A673 (cell line): ENCODE measurements at regions not wholly inside any gene's neighbourhood (a gene's known extent, or its start where the extent isn't known, plus 50 kb on each side); places are given as distances from the start of the nearest gene placed in this dataset.

Source experiments
- BruUV-seq: library from RNA; stranded (reverse); fragments of 400-500 nt; replicated peaks from 2 replicates; lab custom pipeline; 2021; lab: Mats Ljungman, UMichigan
- CTCF ChIA-PET: fragments of 300-600 bp; sonication (Branson Sonifier 250); formaldehyde crosslinking; loops from one replicate; lab custom pipeline; 2022; ENCODE audit warnings: antibody characterized with exemption; lab: Charles Lee
- POLR2A ChIA-PET: fragments of 300-600 bp; sonication (Branson Sonifier 250); formaldehyde crosslinking; loops from one replicate; lab custom pipeline; 2022; ENCODE audit warnings: antibody characterized with exemption; ENCODE audit not compliant: low non-redundant PET; lab: Charles Lee
- DNase-seq: peaks from one replicate; pipeline ENCODE4 v3.0.0-alpha.2; 2015; ENCODE audit warnings: low spot score
- H3K27ac ChIP-seq: fragments of 200-600 bp; sonication (generic); 2 replicates; pipeline ENCODE4 v1.5.1; 2016; ENCODE audit warnings: mixed run types, low read depth, mild to moderate bottlenecking, mixed read lengths, antibody characterized with exemption, low read length; ENCODE audit not compliant: poor library complexity, severe bottlenecking
- H3K27me3 ChIP-seq: fragments of 200-600 bp; sonication (generic); replicated peaks from 2 replicates; pipeline ENCODE4 v1.6.1; 2017; ENCODE audit warnings: mixed run types, low read depth, mild to moderate bottlenecking, mixed read lengths, antibody characterized with exemption, low read length; ENCODE audit not compliant: insufficient read depth, poor library complexity
- H3K36me3 ChIP-seq: fragments of 200-600 bp; sonication (generic); 2 replicates; pipeline ENCODE4 v1.6.1; 2016; ENCODE audit warnings: mixed run types, mild to moderate bottlenecking, mixed read lengths, antibody characterized with exemption, low read length; ENCODE audit not compliant: insufficient read depth, poor library complexity, severe bottlenecking
- H3K4me1 ChIP-seq: fragments of 200-600 bp; sonication (generic); 2 replicates; pipeline ENCODE4 v1.6.1; 2017; ENCODE audit warnings: mixed run types, mild to moderate bottlenecking, mixed read lengths, antibody characterized with exemption, low read length; ENCODE audit not compliant: insufficient read depth, poor library complexity, severe bottlenecking
- H3K4me3 ChIP-seq: fragments of 200-600 bp; sonication (generic); 2 replicates; pipeline ENCODE4 v1.5.1; 2016; ENCODE audit warnings: low read depth, mixed run types, mild to moderate bottlenecking, mixed read lengths, low read length; ENCODE audit not compliant: poor library complexity, severe bottlenecking
- H3K9me3 ChIP-seq: fragments of 200-600 bp; sonication (generic); 2 replicates; pipeline ENCODE4 v1.6.1; 2016; ENCODE audit warnings: mixed run types, low read depth, mild to moderate bottlenecking, mixed read lengths, antibody characterized with exemption, low read length; ENCODE audit not compliant: poor library complexity, severe bottlenecking
- EZH2 ChIP-seq: fragments of 200-600 bp; sonication (generic); IDR thresholded peaks from 2 replicates; pipeline ENCODE4 v1.6.1; 2017; ENCODE audit warnings: borderline replicate concordance, low read depth, mild to moderate bottlenecking, mixed read lengths, antibody characterized with exemption, low read length; ENCODE audit not compliant: poor library complexity, severe bottlenecking
- intact Hi-C: fragments of 100-400 bp; cut with micrococcal nuclease; formaldehyde crosslinking; loops from one replicate; pipeline ENCODE4 v1.10.0; 2022; ENCODE audit not compliant: unreplicated experiment
- TF ChIP-seq, protein P1 (sequence below): fragments of 300-800, 200-600 bp; sonication (generic); conservative IDR thresholded peaks from 2 replicates; pipeline ENCODE4 v1.5.1; 2017; ENCODE audit warnings: low read depth, mild to moderate bottlenecking, antibody characterized with exemption, low read length, moderate library complexity, mixed read lengths

GRCh38 chr16:5838071-5838470 lies 740.5 kb upstream of the EEF2KMT start:
- TF ChIP-seq EZH2: no peak
- TF ChIP-seq, protein P1, sequence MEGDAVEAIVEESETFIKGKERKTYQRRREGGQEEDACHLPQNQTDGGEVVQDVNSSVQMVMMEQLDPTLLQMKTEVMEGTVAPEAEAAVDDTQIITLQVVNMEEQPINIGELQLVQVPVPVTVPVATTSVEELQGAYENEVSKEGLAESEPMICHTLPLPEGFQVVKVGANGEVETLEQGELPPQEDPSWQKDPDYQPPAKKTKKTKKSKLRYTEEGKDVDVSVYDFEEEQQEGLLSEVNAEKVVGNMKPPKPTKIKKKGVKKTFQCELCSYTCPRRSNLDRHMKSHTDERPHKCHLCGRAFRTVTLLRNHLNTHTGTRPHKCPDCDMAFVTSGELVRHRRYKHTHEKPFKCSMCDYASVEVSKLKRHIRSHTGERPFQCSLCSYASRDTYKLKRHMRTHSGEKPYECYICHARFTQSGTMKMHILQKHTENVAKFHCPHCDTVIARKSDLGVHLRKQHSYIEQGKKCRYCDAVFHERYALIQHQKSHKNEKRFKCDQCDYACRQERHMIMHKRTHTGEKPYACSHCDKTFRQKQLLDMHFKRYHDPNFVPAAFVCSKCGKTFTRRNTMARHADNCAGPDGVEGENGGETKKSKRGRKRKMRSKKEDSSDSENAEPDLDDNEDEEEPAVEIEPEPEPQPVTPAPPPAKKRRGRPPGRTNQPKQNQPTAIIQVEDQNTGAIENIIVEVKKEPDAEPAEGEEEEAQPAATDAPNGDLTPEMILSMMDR: no peak
- no TSS peak for BruUV-seq
- Histone ChIP-seq H3K9me3 (no peaks in the 10 kb centered on the region), H3K27ac (no peak overlapping the region), H3K4me3 (no peak overlapping the region), H3K4me1 (no peaks in the 10 kb centered on the region), H3K27me3 (no peaks in the 10 kb centered on the region), H3K36me3 (no peaks in the 10 kb centered on the region)
- ChIA-PET CTCF (no interaction called here), POLR2A (no interaction called here)
- intact Hi-C loops: no loop called here
- DNase-seq: no peak

DNA sequence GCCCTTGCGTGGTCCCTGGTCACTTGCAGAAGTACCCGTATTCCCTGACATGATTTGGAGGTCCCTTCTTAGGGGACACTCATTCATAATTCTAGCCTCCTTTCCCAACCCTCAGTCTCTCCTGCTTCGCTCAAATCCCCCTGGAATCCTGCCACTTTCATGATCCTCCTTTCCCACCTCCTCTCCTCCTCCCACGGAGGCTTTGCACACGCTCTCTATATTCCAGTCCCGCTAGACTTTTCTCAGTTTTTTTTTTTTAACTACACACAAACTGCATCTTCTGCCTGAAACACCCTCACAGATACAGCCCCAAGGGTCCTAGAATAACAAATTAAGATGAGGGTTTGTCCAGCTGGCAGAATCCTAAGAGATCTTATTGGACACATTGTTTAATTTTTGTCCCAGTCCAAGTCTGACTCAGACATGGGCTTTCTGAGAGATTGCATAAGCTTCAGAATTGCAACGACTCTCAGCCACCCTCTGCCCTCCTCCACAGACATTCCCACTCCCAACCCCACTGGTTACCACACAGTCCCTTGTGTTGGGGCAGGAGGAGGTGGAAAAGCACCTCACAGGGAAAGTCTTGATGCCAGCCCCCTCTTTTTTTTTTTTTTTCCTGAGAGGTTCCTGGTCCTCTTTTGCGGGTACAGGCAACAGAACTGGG lies 739.5 kb upstream of the EEF2KMT start:
- no peaks in the 10 kb centered on the region for H3K36me3 ChIP-seq
- BruUV-seq: no TSS peak
- ChIA-PET CTCF (no interaction called here), POLR2A (no interaction called here)
- TF ChIP-seq EZH2: no peak
- TF ChIP-seq, protein P1: no peak
- DNase-seq: no peak
- no peak overlapping the region for H3K4me3 ChIP-seq
- no peaks in the 10 kb centered on the region for H3K9me3 ChIP-seq
- no peak overlapping the region for H3K27ac ChIP-seq
- H3K27me3 ChIP-seq: no peaks in the 10 kb centered on the region
- H3K4me1 ChIP-seq: no peaks in the 10 kb centered on the region
- intact Hi-C loops: no loop called here

- no peaks in the 10 kb centered on the region for H3K9me3 ChIP-seq
- DNase-seq: no peak
- no TSS peak for BruUV-seq
- TF ChIP-seq, protein P1: no peak
- TF ChIP-seq EZH2: no peak
- intact Hi-C loops: no loop called here
- no peaks in the 10 kb centered on the region for H3K27me3 ChIP-seq
- no peaks in the 10 kb centered on the region for H3K4me1 ChIP-seq
- H3K36me3 ChIP-seq: no peaks in the 10 kb centered on the region
- H3K27ac ChIP-seq: no peak overlapping the region
- H3K4me3 ChIP-seq: no peak overlapping the region
- CTCF ChIA-PET: no interaction called here
- POLR2A ChIA-PET: no interaction called here
Observed at GRCh38 chr16:5835876-5836275, 738.3 kb upstream of the EEF2KMT start.
